Adrenal gland (tissue), 5 donors: ENCODE measurements at regions not wholly inside any gene's neighbourhood (a gene's known extent, or its start where the extent isn't known, plus 50 kb on each side); places are given as distances from the start of the nearest gene placed in this dataset.

Source experiments
- CTCF ChIP-seq, 6 experiments: fragments of 450-650 bp in 4 of 6; fragments of 200-600 bp in 2 of 6; sonication (generic) in 1 of 6; IDR thresholded peaks; 1 replicate in 5 of 6; 2 replicates in 1 of 6; pipeline versions ENCODE4 v1.5.1 to v1.8.0; 2016 to 2021; ENCODE audit warnings: antibody characterized with exemption in 6 of 6, mild to moderate bottlenecking in 2 of 6, moderate library complexity in 1 of 6
- POLR2A ChIP-seq, 2 donors: fragments of 450-650 bp; IDR thresholded peaks; one replicate each; pipeline ENCODE4 v1.6.1; 2017; ENCODE audit warnings: antibody characterized with exemption in 2 of 2, mild to moderate bottlenecking in 2 of 2, moderate library complexity in 1 of 2
- donor health status: DM: no; HTN: no; CAD: no.

- TF ChIP-seq CTCF (IDR thresholded peaks at IDR 0.05) (no peak), POLR2A (IDR thresholded peaks at IDR 0.05) (no peak)
These were observed 650.1 kb upstream of the RAG2 start for GRCh38 chr11:37248145-37248544.
